RWPE2 (cell line): ENCODE measurements at regions not wholly inside any gene's neighbourhood (a gene's known extent, or its start where the extent isn't known, plus 50 kb on each side); places are given as distances from the start of the nearest gene placed in this dataset.

Source experiments
- ATAC-seq: fragments of 200-7000 bp; cut with Tn5 transposase; 3 replicates; pipeline ENCODE4 v1.9.1; 2021; ENCODE audit warnings: low read depth
- DNase-seq: peaks from one replicate; pipeline ENCODE4 v3.0.0-alpha.2; 2020; ENCODE audit warnings: low spot score
- H3K27ac ChIP-seq: fragments of 450-650 bp; 2 replicates; pipeline ENCODE4 v1.5.1; 2017; ENCODE audit warnings: mild to moderate bottlenecking; ENCODE audit not compliant: poor library complexity, severe bottlenecking
- H3K27me3 ChIP-seq: fragments of 250-450 bp; sonication (Bioruptor Pico); 2 replicates; pipeline ENCODE4 v1.5.1; 2021; ENCODE audit warnings: mild to moderate bottlenecking, moderate library complexity; ENCODE audit not compliant: insufficient read depth, poor library complexity, severe bottlenecking
- H3K36me3 ChIP-seq: fragments of 250-450 bp; sonication (Bioruptor Pico); 2 replicates; pipeline ENCODE4 v1.5.1; 2020; ENCODE audit warnings: low read depth, mild to moderate bottlenecking, moderate library complexity
- H3K4me1 ChIP-seq: fragments of 250-450 bp; sonication (Bioruptor Pico); 2 replicates; pipeline ENCODE4 v1.5.1; 2021; ENCODE audit warnings: mild to moderate bottlenecking, moderate library complexity; ENCODE audit not compliant: insufficient read depth, poor library complexity, severe bottlenecking
- H3K4me3 ChIP-seq: fragments of 250-450 bp; sonication (Bioruptor Pico); 2 replicates; pipeline ENCODE4 v1.5.1; 2021; ENCODE audit warnings: mild to moderate bottlenecking, moderate library complexity; ENCODE audit not compliant: severe bottlenecking
- H3K9me3 ChIP-seq: fragments of 250-450 bp; sonication (Bioruptor Pico); 2 replicates; pipeline ENCODE4 v1.5.1; 2021; ENCODE audit warnings: mild to moderate bottlenecking, moderate library complexity; ENCODE audit not compliant: severe bottlenecking
- TF ChIP-seq, protein P1 (sequence below): fragments of 450-650 bp; IDR thresholded peaks from one replicate; pipeline ENCODE4 v1.5.1; 2017; ENCODE audit warnings: mild to moderate bottlenecking, moderate library complexity; ENCODE audit not compliant: poor library complexity, severe bottlenecking

- Histone ChIP-seq H3K36me3 (no peaks in the 10 kb centered on the region), H3K4me3 (no peak overlapping the region), H3K9me3 (no peaks in the 10 kb centered on the region), H3K4me1 (no peaks in the 10 kb centered on the region), H3K27me3 (no peaks in the 10 kb centered on the region), H3K27ac (no peak overlapping the region)
- ATAC-seq, result no peak
- no peak for DNase-seq
- TF ChIP-seq, protein P1, sequence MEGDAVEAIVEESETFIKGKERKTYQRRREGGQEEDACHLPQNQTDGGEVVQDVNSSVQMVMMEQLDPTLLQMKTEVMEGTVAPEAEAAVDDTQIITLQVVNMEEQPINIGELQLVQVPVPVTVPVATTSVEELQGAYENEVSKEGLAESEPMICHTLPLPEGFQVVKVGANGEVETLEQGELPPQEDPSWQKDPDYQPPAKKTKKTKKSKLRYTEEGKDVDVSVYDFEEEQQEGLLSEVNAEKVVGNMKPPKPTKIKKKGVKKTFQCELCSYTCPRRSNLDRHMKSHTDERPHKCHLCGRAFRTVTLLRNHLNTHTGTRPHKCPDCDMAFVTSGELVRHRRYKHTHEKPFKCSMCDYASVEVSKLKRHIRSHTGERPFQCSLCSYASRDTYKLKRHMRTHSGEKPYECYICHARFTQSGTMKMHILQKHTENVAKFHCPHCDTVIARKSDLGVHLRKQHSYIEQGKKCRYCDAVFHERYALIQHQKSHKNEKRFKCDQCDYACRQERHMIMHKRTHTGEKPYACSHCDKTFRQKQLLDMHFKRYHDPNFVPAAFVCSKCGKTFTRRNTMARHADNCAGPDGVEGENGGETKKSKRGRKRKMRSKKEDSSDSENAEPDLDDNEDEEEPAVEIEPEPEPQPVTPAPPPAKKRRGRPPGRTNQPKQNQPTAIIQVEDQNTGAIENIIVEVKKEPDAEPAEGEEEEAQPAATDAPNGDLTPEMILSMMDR, result no peak
Observed at GRCh38 chr10:93222211-93222754, 148.6 kb downstream of the CYP26A1 start.

DNA sequence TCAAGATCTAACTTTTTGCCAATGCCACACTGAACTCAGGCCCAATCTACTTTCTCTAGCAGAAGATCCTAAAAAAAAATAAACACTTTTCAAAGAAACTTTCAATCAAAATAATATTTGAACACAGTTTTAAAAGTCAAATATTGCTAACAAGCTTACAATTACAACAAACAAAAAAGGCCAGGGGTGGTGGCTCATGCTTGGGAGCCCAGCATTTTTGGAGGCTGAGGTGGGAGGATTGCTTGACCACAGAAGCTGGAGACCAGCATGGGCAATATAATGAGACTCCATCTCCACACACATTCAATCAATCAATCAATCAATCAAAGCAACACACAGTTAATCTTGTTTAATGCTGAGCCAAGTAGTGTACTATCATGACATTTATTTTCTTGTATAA, 149.2 kb downstream of the CYP26A1 start:
- H3K27ac ChIP-seq, result no peak overlapping the region
- H3K36me3 ChIP-seq, result no peaks in the 10 kb centered on the region
- TF ChIP-seq, protein P1, result no peak
- ATAC-seq (no peak), DNase-seq (no peak)
- H3K9me3 ChIP-seq, result no peaks in the 10 kb centered on the region
- H3K4me3 ChIP-seq, result no peak overlapping the region
- no peaks in the 10 kb centered on the region for H3K4me1 ChIP-seq
- no peaks in the 10 kb centered on the region for H3K27me3 ChIP-seq

DNA sequence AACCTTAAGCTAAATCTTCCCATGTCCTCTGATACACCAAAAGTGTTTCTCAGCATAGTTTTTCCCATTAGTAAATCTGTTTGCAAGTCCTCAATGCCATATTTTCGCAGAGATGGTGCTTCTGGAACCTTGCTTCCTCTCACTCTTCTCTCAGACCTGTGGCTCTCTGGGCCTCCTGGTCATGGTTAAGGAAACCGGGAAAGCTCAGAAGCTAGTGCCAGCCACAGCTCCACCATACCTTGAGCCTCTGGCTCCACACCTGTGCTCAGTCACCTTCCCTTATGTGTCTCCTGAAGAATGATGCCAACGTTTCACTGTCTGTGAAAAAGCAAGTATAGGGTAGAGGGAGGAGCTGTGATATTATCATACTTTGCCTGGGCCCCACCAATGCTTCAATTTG, 149.6 kb downstream of the CYP26A1 start:
- TF ChIP-seq, protein P1, result no peak
- no peaks in the 10 kb centered on the region for H3K36me3 ChIP-seq
- H3K27me3 ChIP-seq, result no peaks in the 10 kb centered on the region
- no peak overlapping the region for H3K4me3 ChIP-seq
- no peaks in the 10 kb centered on the region for H3K9me3 ChIP-seq
- DNase-seq, result no peak
- ATAC-seq, result no peak
- H3K27ac ChIP-seq, result no peak overlapping the region
- no peaks in the 10 kb centered on the region for H3K4me1 ChIP-seq

GRCh38 chr10:93224005-93224779, 150.5 kb downstream of the CYP26A1 start:
- TF ChIP-seq, protein P1, result peak; percentile 23
- Histone ChIP-seq H3K27ac (no peak overlapping the region), H3K4me1 (no peaks in the 10 kb centered on the region), H3K9me3 (no peaks in the 10 kb centered on the region), H3K4me3 (no peak overlapping the region), H3K36me3 (no peaks in the 10 kb centered on the region), H3K27me3 (no peaks in the 10 kb centered on the region)
- DNase-seq (no peak), ATAC-seq (no peak)

DNA sequence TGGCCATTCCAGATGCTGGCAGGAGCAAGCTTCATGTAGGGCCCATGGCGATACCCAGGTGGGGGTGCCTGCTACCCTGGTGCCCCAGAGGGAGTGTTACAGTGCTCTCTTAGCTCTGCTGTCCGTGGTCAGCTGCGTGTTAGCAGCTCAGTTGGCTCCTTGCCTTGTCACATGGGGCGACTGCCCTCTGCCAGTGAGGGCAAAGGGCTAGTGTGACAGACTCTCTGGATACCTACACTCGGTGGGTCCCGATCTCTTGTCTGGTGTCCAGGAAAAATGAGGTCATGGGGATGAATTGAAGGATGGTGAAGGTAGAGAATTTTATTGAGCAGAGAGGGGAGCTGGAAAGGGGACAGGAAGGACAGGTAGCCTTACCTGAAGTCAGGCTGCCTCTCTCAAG, 152.2 kb downstream of the CYP26A1 start:
- Histone ChIP-seq H3K4me3 (no peak overlapping the region), H3K9me3 (no peaks in the 10 kb centered on the region), H3K27ac (no peak overlapping the region), H3K27me3 (no peaks in the 10 kb centered on the region), H3K4me1 (no peaks in the 10 kb centered on the region), H3K36me3 (no peaks in the 10 kb centered on the region)
- TF ChIP-seq, protein P1, result no peak
- no peak for ATAC-seq
- no peak for DNase-seq
